IPS-20b (cell line): ENCODE measurements at regions not wholly inside any gene's neighbourhood (a gene's known extent, or its start where the extent isn't known, plus 50 kb on each side); places are given as distances from the start of the nearest gene placed in this dataset.

Experiments used
- H3K27ac ChIP-seq: one replicate; pipeline ENCODE4 v1.5.1; 2013; ENCODE audit warnings: low read length
- H3K27me3 ChIP-seq: 2 replicates; pipeline ENCODE4 v1.6.1; 2013; ENCODE audit warnings: mild to moderate bottlenecking, low read length, inconsistent platforms; ENCODE audit not compliant: insufficient read depth
- H3K36me3 ChIP-seq: 2 replicates; pipeline ENCODE4 v1.6.1; 2013; ENCODE audit warnings: low read depth, mild to moderate bottlenecking, inconsistent platforms, low read length, moderate library complexity; ENCODE audit not compliant: insufficient read depth
- H3K4me1 ChIP-seq: 2 replicates; pipeline ENCODE4 v1.6.1; 2013; ENCODE audit warnings: mild to moderate bottlenecking, control low read depth, inconsistent platforms, low read length, moderate library complexity; ENCODE audit not compliant: insufficient read depth
- H3K4me3 ChIP-seq: 2 replicates; pipeline ENCODE4 v1.5.1; 2013; ENCODE audit warnings: mild to moderate bottlenecking, low read length, inconsistent platforms
- H3K9ac ChIP-seq: 2 replicates; pipeline ENCODE4 v1.6.1; 2013; ENCODE audit warnings: low read depth, mild to moderate bottlenecking, inconsistent platforms, low read length, moderate library complexity
- H3K9me3 ChIP-seq: 2 replicates; pipeline ENCODE4 v1.6.1; 2013; ENCODE audit warnings: mild to moderate bottlenecking, low read depth, low read length, inconsistent platforms; ENCODE audit not compliant: insufficient read depth

GRCh38 chr3:165444745-165445144 is 248.6 kb upstream of the SLITRK3 start:
- H3K27ac ChIP-seq, result no peak overlapping the region
- H3K27me3 ChIP-seq, result no peaks in the 10 kb centered on the region
- no peaks in the 10 kb centered on the region for H3K9me3 ChIP-seq
- H3K4me3 ChIP-seq, result no peak overlapping the region
- no peaks in the 10 kb centered on the region for H3K36me3 ChIP-seq
- no peaks in the 10 kb centered on the region for H3K4me1 ChIP-seq
- H3K9ac ChIP-seq, result no peak overlapping the region

GRCh38 chr3:165443664-165444063 is 247.5 kb upstream of the SLITRK3 start:
- Histone ChIP-seq H3K27ac (no peak overlapping the region), H3K27me3 (no peaks in the 10 kb centered on the region), H3K4me1 (no peaks in the 10 kb centered on the region), H3K4me3 (no peak overlapping the region), H3K36me3 (no peaks in the 10 kb centered on the region), H3K9me3 (no peaks in the 10 kb centered on the region), H3K9ac (no peak overlapping the region)

- no peaks in the 10 kb centered on the region for H3K4me1 ChIP-seq
- no peak overlapping the region for H3K9ac ChIP-seq
- H3K9me3 ChIP-seq, result no peaks in the 10 kb centered on the region
- no peak overlapping the region for H3K27ac ChIP-seq
- no peak overlapping the region for H3K4me3 ChIP-seq
- H3K27me3 ChIP-seq, result no peaks in the 10 kb centered on the region
- no peaks in the 10 kb centered on the region for H3K36me3 ChIP-seq
Observed at GRCh38 chr3:165442061-165442460, 245.9 kb upstream of the SLITRK3 start.

DNA sequence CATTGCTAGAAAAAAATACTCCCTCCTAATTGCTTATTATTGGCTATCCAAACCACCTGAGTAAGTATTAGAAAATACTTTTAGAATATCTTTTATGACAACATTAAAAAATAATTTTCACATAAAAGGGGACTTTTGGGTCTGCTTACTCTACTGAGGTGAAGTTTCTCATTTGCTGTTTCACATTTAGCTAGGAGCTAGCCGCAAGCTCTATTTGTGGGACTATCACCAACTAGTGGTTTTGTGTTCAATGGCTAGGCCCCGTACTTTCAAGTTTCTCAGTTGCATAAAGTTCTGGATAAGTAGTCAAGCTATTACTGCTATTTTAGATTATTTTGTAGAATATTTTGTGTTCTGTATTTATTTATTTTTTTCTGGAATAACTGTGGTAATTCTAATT is 244.2 kb upstream of the SLITRK3 start:
- Histone ChIP-seq H3K9ac (no peak overlapping the region), H3K4me3 (no peak overlapping the region)

GRCh38 chr3:165439765-165440164 is 243.6 kb upstream of the SLITRK3 start:
- H3K27ac ChIP-seq, result no peak overlapping the region
- no peak overlapping the region for H3K9ac ChIP-seq
- no peaks in the 10 kb centered on the region for H3K4me1 ChIP-seq
- no peaks in the 10 kb centered on the region for H3K27me3 ChIP-seq
- no peaks in the 10 kb centered on the region for H3K36me3 ChIP-seq
- peaks cover 6% of the 10 kb centered on the region for H3K9me3 ChIP-seq
- no peak overlapping the region for H3K4me3 ChIP-seq

More for the DNA sequence above, 244.2 kb upstream of the SLITRK3 start:
- no peaks in the 10 kb centered on the region for H3K36me3 ChIP-seq
- peaks cover 6% of the 10 kb centered on the region for H3K9me3 ChIP-seq
- no peaks in the 10 kb centered on the region for H3K27me3 ChIP-seq
- no peak overlapping the region for H3K27ac ChIP-seq
- H3K4me1 ChIP-seq, result no peaks in the 10 kb centered on the region

DNA sequence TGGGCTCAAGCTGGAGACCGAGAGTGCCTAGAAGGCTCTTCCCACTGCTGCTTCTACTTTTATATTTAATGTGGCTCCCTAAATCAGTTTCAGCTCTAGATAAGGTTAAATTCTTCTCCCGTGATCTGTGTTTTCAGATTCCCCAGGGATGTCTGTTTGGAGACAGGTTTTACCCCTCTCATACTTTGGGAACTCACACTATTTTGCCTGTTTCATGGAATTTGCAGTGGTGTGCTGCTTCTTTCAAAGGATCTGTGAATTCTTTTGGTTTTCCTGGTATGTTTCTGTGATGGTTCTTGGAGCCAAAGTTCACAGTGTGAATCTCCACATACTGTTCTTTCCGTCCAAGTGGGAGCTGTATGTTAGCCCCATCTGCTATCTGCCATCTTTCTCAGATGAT is 238.3 kb upstream of the SLITRK3 start:
- no peaks in the 10 kb centered on the region for H3K4me1 ChIP-seq
- H3K27me3 ChIP-seq, result no peaks in the 10 kb centered on the region
- H3K27ac ChIP-seq, result no peak overlapping the region
- H3K36me3 ChIP-seq, result no peaks in the 10 kb centered on the region
- no peak overlapping the region for H3K4me3 ChIP-seq
- H3K9me3 ChIP-seq, result peaks cover 14% of the 10 kb centered on the region
- no peak overlapping the region for H3K9ac ChIP-seq

DNA sequence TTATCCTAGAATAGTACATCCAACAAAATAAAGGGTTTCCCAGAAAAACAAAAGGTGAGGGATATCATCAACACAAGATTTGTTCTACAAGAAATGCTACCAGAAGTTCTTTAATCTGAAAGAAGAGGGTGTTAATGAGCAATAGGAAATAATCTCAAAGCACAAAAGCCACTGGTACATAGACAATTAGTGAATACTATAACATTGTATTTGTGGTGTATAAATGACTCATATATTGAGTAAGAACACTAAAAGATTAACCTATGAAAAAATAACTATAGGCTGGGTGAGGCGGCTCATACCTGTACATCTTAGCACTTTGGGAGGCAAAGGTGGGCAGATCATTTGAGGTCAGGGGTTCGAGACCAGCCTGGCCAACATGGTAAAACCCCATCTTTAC is 210.2 kb upstream of the SLITRK3 start:
- Histone ChIP-seq H3K9me3 (no peaks in the 10 kb centered on the region), H3K36me3 (no peaks in the 10 kb centered on the region), H3K27me3 (no peaks in the 10 kb centered on the region), H3K4me1 (no peaks in the 10 kb centered on the region), H3K4me3 (no peak overlapping the region), H3K27ac (no peak overlapping the region), H3K9ac (no peak overlapping the region)

- H3K27ac ChIP-seq, result no peak overlapping the region
- no peaks in the 10 kb centered on the region for H3K4me1 ChIP-seq
- H3K36me3 ChIP-seq, result no peaks in the 10 kb centered on the region
- no peaks in the 10 kb centered on the region for H3K9me3 ChIP-seq
- no peak overlapping the region for H3K4me3 ChIP-seq
- no peak overlapping the region for H3K9ac ChIP-seq
- H3K27me3 ChIP-seq, result no peaks in the 10 kb centered on the region
Observed at GRCh38 chr3:165404357-165405027, 208.3 kb upstream of the SLITRK3 start.

- no peak overlapping the region for H3K27ac ChIP-seq
- no peak overlapping the region for H3K9ac ChIP-seq
Observed at GRCh38 chr3:165403666-165404065, 207.5 kb upstream of the SLITRK3 start.

DNA sequence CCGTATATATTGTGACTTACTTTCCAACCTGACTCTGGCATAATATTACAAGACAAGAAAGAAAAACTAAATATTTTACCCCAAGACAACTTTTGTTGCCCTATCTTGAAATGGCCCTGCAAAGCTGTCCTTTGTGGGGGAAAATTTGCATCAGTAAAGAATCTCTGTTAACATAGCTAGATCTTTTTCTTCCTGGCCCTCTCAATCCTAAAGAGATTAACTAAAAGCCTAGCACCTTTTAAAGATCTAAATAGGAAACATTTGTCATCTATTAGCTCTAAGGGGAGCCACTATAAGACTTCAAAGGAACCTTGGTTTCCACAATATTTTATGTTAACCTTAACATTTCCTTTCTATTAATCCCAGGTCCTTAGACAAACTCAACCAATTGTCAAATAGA is 199.0 kb upstream of the SLITRK3 start:
- H3K9ac ChIP-seq, result no peak overlapping the region; the same call in 1 of the 2 replicates
- no peaks in the 10 kb centered on the region for H3K36me3 ChIP-seq
- peak overlapping the region; percentile 3; the same call in 1 of the 2 replicates for H3K4me3 ChIP-seq
- H3K4me1 ChIP-seq, result peaks cover 4% of the 10 kb centered on the region; the same call in 1 of the 2 replicates
- H3K9me3 ChIP-seq, result no peaks in the 10 kb centered on the region
- no peak overlapping the region for H3K27ac ChIP-seq
- H3K27me3 ChIP-seq, result no peaks in the 10 kb centered on the region

More at GRCh38 chr3:165403666-165404065, 207.5 kb upstream of the SLITRK3 start:
- Histone ChIP-seq H3K4me3 (no peak overlapping the region), H3K4me1 (no peaks in the 10 kb centered on the region), H3K27me3 (no peaks in the 10 kb centered on the region), H3K36me3 (no peaks in the 10 kb centered on the region), H3K9me3 (no peaks in the 10 kb centered on the region)

DNA sequence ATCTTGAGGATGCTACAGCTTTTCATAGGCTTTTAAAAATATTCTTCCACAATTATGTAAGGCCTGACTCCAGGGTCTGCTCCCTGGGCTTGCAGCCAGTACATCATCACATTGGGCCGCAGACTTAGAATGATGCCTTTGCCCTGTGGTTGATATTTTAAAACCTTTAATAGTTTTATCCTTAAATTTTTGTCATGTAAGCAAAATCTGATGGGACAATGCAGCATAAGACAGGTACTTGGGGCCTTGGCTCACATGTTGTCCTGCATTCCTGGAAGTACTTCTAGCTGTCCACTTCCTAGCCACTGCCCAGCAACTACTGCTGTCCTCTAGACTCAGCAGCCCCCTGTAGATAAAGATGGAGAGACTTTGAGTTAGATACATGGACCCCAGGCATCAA is 197.3 kb upstream of the SLITRK3 start:
- no peaks in the 10 kb centered on the region for H3K36me3 ChIP-seq
- no peak overlapping the region for H3K9ac ChIP-seq
- no peaks in the 10 kb centered on the region for H3K9me3 ChIP-seq
- no peak overlapping the region for H3K27ac ChIP-seq
- H3K4me1 ChIP-seq, result peaks cover 4% of the 10 kb centered on the region; the same call in 1 of the 2 replicates
- no peaks in the 10 kb centered on the region for H3K27me3 ChIP-seq
- H3K4me3 ChIP-seq, result no peak overlapping the region

- no peak overlapping the region for H3K9ac ChIP-seq
- H3K4me3 ChIP-seq, result no peak overlapping the region
- no peaks in the 10 kb centered on the region for H3K9me3 ChIP-seq
- no peaks in the 10 kb centered on the region; the same call in 1 of the 2 replicates for H3K4me1 ChIP-seq
- no peak overlapping the region for H3K27ac ChIP-seq
- H3K36me3 ChIP-seq, result no peaks in the 10 kb centered on the region
- H3K27me3 ChIP-seq, result no peaks in the 10 kb centered on the region
Observed at GRCh38 chr3:165390166-165390565, 194.0 kb upstream of the SLITRK3 start.
